ENCODE measurements at regions not wholly inside any gene's neighbourhood (a gene's known extent, or its start where the extent isn't known, plus 50 kb on each side); places are given as distances from the start of the nearest gene placed in this dataset.

DNA sequence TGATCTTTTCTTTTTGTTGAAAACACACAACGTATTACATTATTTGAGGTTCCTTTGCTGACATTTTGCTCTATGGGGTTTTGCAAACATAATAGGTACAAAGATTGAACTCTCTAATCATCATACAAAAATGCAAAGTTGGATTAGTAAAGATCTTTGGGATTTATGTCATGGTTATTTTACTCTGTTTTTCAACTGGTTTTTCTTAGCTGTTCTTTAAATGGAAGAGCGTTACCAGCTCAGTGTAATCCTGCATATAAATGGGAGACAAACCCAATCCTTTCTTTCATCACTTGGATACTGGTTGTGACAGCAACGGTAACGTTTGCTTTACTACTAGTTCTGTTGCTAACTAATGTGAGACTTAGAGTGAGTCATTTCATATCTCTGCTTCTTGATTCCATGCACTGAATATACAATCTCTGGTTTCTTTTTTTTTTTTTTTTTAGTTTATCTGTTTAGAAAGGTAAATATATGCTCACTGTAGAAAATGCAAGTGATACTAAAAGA, 104.9 kb upstream of the NOVA1 start:
- no peak overlapping the region for H3K4me3 Mint-ChIP-seq
- DNase-seq, result no peak
- no peak overlapping the region for H3K27ac Mint-ChIP-seq
- TF ChIP-seq, protein P1, sequence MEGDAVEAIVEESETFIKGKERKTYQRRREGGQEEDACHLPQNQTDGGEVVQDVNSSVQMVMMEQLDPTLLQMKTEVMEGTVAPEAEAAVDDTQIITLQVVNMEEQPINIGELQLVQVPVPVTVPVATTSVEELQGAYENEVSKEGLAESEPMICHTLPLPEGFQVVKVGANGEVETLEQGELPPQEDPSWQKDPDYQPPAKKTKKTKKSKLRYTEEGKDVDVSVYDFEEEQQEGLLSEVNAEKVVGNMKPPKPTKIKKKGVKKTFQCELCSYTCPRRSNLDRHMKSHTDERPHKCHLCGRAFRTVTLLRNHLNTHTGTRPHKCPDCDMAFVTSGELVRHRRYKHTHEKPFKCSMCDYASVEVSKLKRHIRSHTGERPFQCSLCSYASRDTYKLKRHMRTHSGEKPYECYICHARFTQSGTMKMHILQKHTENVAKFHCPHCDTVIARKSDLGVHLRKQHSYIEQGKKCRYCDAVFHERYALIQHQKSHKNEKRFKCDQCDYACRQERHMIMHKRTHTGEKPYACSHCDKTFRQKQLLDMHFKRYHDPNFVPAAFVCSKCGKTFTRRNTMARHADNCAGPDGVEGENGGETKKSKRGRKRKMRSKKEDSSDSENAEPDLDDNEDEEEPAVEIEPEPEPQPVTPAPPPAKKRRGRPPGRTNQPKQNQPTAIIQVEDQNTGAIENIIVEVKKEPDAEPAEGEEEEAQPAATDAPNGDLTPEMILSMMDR (IDR thresholded peaks at IDR 0.05), result no peak
- H3K27me3 Mint-ChIP-seq (ENCODE audit: low read depth, poor library complexity), result no peaks in the 10 kb centered on the region
- no peaks in the 10 kb centered on the region for H3K36me3 Mint-ChIP-seq (ENCODE audit: low read depth)
- H3K9me3 Mint-ChIP-seq, result no peaks in the 10 kb centered on the region
- H3K4me1 Mint-ChIP-seq, result no peaks in the 10 kb centered on the region

DNA sequence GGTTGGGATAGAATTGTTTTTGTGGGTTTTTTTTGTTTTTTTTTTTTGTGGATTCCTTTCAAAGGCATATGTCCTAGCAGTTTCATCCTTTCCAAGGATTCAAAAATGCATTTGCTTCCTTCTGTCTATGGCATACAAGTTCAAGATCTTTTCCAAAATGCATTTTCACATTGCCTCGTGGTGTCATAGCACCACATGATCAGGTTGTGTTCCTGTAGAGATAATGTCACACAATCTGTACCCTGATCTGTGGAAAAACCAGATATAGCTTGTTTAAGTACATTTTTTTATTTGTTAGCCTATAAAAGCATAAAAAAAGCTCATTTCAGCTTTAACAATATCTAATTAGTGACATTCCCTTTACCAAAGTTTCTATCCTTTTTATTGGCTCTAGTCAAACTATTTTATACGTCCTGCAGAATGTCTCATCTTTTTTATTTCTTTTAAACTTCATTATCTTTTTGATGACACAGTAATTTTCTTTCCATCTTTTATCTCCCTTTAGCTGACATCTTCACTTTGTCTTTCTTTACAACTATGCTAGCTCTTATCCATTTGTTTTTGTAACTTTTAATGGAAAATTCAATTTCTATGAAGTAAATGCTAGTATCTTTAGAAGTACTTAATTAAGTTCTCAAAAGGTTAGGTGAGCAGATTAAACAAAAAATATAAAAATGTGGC, 106.0 kb upstream of the NOVA1 start:
- H3K36me3 Mint-ChIP-seq (ENCODE audit: low read depth), result no peaks in the 10 kb centered on the region
- no peak for DNase-seq
- H3K4me3 Mint-ChIP-seq, result no peak overlapping the region
- no peaks in the 10 kb centered on the region for H3K4me1 Mint-ChIP-seq
- no peaks in the 10 kb centered on the region for H3K27me3 Mint-ChIP-seq (ENCODE audit: low read depth, poor library complexity)
- H3K9me3 Mint-ChIP-seq, result no peaks in the 10 kb centered on the region
- H3K27ac Mint-ChIP-seq, result no peak overlapping the region
- TF ChIP-seq, protein P1 (IDR thresholded peaks at IDR 0.05), result no peak

DNA sequence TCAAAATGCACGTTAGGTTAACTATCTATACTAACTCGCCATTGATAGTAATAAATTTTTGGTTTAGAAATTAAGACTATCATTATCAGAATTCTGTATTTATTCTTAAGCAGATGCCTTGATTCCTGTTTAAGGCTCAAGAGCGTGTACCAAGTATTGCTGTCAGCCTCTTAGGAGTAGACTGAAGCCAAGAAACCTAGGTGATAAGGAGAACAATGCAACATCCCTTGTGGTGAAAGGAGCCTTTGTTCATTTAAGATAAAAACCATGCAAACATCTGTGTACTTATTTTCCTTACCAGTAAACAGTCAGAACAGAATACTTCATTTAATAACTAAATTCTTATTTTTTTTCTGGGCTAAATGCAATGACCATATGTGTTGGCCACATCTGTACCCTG, 109.4 kb upstream of the NOVA1 start:
- Mint-ChIP-seq H3K4me1 (no peaks in the 10 kb centered on the region), H3K27me3 (ENCODE audit: low read depth, poor library complexity) (peaks cover 4% of the 10 kb centered on the region), H3K27ac (no peak overlapping the region), H3K36me3 (ENCODE audit: low read depth) (no peaks in the 10 kb centered on the region), H3K4me3 (no peak overlapping the region), H3K9me3 (no peaks in the 10 kb centered on the region)
- TF ChIP-seq, protein P1 (IDR thresholded peaks at IDR 0.05), result no peak
- DNase-seq, result no peak

DNA sequence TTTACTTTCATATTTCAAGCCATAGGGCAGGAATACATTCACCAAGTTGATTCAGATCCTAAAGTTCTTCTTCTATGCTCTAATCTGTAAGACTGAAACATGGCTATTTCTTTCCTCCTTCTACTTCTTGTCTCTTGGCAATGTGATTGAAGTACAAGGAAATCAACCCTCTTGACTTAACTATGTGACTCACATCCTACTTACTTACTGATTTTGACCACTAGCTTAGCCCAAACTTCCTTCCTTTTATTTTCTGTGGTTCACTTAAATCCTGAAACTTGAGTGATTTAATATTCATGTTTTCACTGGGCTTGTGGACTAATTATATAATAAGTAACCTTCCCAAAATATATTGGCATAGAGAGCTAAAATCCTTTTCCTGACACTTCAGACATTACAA, 111.2 kb upstream of the NOVA1 start:
- Mint-ChIP-seq H3K27me3 (ENCODE audit: low read depth, poor library complexity) (peaks cover 4% of the 10 kb centered on the region), H3K36me3 (ENCODE audit: low read depth) (no peaks in the 10 kb centered on the region), H3K4me3 (no peak overlapping the region), H3K4me1 (no peaks in the 10 kb centered on the region), H3K9me3 (no peaks in the 10 kb centered on the region), H3K27ac (no peak overlapping the region)
- TF ChIP-seq, protein P1 (IDR thresholded peaks at IDR 0.05), result no peak
- no peak for DNase-seq

DNA sequence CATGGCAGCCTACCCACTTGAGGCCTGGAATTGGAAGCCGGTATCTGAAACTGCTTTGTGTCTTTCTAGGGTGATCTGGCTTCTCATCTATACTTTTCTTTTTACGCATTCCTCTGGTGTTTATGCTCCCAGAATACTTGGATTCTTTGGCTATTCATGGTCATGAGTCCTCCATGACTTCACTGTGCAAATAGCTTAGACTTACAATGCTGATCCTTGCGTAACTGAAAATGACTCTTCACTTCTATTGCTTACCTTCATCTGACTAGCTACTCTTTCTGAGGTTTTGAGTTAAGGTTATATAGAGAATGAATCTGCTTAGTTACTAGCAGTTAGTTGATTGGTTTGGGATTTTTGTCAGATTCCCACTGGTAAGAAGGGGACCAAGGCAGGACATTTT, 121.7 kb upstream of the NOVA1 start:
- TF ChIP-seq, protein P1 (IDR thresholded peaks at IDR 0.05), result no peak
- no peaks in the 10 kb centered on the region for H3K36me3 Mint-ChIP-seq (ENCODE audit: low read depth)
- no peaks in the 10 kb centered on the region for H3K27me3 Mint-ChIP-seq (ENCODE audit: low read depth, poor library complexity)
- no peaks in the 10 kb centered on the region for H3K9me3 Mint-ChIP-seq
- H3K27ac Mint-ChIP-seq, result no peak overlapping the region
- H3K4me3 Mint-ChIP-seq, result no peak overlapping the region
- no peaks in the 10 kb centered on the region for H3K4me1 Mint-ChIP-seq
- DNase-seq, result no peak

DNA sequence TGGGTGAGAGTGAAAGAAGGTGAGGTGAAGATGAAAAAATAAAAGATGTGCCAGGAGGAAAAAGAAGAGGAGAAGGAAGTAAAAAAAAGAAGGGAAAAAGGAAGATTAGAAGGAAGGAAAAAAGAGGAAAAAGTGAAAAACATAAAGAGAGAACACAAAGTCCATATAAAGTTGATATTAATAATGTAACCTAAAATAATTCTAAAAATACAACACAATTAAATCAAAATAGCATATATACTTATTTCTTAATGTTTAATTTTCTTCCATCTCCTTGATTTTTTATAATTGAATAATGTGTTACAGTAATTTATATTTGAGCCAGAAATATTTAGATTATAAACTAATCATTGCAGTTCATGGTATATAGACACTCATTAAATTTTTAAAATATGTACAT, 124.4 kb upstream of the NOVA1 start:
- Mint-ChIP-seq H3K27ac (no peak overlapping the region), H3K9me3 (peaks cover 4% of the 10 kb centered on the region), H3K36me3 (ENCODE audit: low read depth) (no peaks in the 10 kb centered on the region), H3K4me1 (no peaks in the 10 kb centered on the region), H3K27me3 (ENCODE audit: low read depth, poor library complexity) (peaks cover 3% of the 10 kb centered on the region), H3K4me3 (no peak overlapping the region)
- DNase-seq, result no peak
- TF ChIP-seq, protein P1 (IDR thresholded peaks at IDR 0.05), result no peak

Data from nephron progenitor cell (in vitro differentiated cells).